Right renal cortex interstitium (tissue), 3 donors: ENCODE measurements at regions not wholly inside any gene's neighbourhood (a gene's known extent, or its start where the extent isn't known, plus 50 kb on each side); places are given as distances from the start of the nearest gene placed in this dataset.

ENCODE experiments used
- DNase-seq, 3 donors: peaks; one replicate each; pipeline ENCODE4 v3.0.0-alpha.2; 2013; ENCODE audit warnings: low read depth in 3 of 3, low spot score in 2 of 3

- peak in 2 of 3 donors; percentile 2 to 21 for DNase-seq
These were observed 255.9 kb downstream of the GABRG2 start for GRCh38 chr5:162323466-162323865.

DNA sequence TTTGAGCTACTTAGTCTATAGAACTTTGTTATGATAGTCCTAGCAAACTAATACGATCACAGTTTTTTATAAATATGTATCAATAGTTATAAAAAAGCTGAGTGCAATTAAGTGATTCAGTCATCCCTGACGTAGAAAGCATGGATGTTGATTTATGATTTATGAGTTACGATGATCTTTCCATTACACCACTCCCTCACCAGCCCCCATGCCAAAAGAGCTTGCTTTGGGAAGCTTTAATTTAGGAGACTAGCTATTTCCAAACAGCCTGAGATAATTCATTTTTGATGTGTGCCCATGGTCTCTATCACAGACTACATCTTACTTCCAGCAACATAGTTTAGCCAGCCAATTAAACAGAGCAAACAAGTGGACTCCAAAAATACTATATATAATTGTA lies 256.8 kb downstream of the GABRG2 start:
- no peak for DNase-seq

GRCh38 chr5:162325143-162325727 lies 257.7 kb downstream of the GABRG2 start:
- no peak for DNase-seq

- no peak for DNase-seq
These were observed 267.4 kb downstream of the GABRG2 start for GRCh38 chr5:162334944-162335343.

DNA sequence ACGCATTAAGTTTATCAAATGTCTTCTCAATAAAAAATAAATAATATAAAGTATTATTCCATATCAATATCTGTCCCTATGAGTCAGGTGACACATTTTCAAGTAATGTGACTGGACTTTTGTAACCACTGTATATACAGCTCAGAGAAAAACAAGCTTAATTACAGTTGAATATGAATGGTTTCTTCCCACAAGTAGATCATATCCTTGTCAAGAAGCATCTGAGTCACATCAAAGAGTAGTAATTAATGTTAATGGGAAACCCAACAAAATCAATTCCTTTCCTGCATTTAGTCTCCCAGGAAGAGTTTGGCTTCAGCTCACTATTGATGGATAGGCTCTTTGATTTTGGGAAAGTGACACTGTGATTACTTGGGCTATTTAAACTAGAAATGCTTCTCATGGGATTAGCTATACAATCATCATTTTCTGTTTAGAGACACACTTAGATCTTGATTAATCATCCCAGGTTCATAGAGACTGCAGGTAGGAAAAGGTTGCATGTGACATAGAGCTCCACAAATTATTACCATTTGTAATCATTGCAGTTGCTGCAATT lies 292.9 kb downstream of the GABRG2 start:
- DNase-seq, result no peak

DNA sequence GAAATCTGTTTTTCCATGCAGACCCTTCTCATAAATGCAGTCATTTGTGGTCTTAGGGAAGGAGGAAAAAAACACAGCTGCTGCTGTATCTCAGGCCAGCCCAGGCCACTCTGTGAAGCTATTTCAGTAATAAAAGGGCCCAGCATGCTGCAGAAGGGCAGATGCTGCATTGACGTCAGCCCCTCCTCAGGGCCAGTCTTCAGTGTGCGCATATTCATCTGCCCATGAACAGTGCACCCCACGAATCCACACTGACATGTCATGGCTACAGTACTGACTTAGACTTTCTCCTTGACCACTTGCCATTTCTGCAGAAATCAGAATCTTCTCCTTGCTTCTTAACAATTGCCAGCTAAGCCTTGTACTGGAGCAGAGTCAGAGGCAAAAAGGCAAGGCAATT lies 304.7 kb downstream of the GABRG2 start:
- no peak for DNase-seq

GRCh38 chr5:162377895-162378294 lies 310.3 kb downstream of the GABRG2 start:
- no peak for DNase-seq

DNA sequence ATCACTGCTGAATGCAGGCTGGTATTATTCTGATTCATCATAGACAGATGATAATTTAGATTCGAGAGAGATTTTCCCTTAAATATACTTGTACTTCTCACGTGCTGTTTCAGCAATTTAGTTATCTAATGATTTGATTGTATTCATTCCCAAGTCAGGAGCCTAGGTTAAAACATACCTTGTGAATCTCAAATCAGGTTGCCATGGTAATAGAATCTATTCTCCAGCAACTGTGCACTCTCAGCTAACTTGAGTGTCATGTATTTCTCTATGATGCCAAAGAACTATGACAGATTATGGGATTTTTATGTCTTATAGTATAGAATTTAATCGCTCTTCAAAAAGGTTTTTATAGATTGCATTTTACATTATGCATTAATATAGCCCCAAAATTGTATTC lies 315.3 kb downstream of the GABRG2 start:
- no peak for DNase-seq

- no peak for DNase-seq
These were observed 316.7 kb downstream of the GABRG2 start for GRCh38 chr5:162384225-162384624.

- no peak for DNase-seq
These were observed 324.3 kb downstream of the GABRG2 start for GRCh38 chr5:162391833-162392232.

DNA sequence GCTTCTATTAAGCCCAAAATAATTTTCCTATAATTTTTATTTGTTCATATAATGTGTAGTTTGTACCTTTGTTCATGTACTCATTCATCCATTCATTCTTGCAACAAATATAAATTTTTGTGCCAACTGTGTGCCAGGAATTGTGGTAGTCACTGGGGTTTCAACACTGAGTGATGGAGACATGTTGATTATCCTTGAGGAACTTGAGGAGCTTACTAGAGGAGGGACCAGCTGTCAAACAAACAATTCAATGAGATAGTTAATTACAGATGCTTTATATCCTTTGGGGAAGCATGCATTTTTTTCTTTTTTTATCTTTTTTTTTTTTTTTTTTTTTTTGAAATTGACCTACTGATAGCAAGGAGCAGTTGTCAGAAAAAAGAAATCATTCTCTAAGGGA lies 324.8 kb downstream of the GABRG2 start:
- no peak for DNase-seq

GRCh38 chr5:162393534-162393933 lies 326.0 kb downstream of the GABRG2 start:
- no peak for DNase-seq

GRCh38 chr5:162407614-162408013 lies 340.0 kb downstream of the GABRG2 start:
- DNase-seq, result no peak

DNA sequence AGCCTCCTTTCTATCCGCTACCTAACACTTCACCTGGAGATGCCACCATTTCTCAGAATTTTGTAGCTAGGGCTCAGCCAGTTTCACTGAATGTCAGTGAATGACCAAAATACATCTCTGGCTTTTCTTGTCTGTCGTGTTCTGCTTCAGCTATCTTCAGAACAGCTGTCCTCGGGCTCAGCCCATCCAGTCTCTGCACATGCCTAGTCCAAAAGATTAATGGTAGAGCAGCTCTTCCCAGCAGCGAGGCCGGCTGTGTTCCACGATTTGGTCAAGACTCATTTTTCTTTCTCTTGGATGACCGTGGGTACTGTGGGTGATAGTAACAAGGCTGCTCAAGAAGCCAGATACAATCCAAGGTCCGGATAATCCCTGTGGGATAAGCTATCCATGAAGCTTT lies 342.8 kb downstream of the GABRG2 start:
- no peak for DNase-seq

DNA sequence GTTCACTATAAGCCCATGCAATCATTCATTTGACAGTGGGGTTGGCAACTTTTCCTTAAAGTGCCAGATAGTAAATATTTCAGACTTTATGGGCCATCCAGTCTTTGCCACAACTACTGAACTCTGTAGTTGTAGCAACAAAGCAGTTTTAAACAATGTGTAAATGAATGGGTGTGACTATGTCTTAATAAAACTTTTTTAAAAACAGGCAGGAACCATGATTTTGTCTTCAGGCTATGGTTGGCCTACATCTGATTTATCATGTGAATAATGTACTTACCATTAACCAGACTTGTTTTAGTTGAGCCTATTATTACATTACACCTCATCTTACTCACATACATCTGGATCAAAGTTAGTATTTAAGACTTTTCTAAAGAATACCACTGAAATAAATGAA lies 361.6 kb downstream of the GABRG2 start:
- no peak for DNase-seq

- DNase-seq, result peak in 2 of 3 donors; percentile 13 to 20
These were observed 366.7 kb downstream of the GABRG2 start for GRCh38 chr5:162434281-162434680.

DNA sequence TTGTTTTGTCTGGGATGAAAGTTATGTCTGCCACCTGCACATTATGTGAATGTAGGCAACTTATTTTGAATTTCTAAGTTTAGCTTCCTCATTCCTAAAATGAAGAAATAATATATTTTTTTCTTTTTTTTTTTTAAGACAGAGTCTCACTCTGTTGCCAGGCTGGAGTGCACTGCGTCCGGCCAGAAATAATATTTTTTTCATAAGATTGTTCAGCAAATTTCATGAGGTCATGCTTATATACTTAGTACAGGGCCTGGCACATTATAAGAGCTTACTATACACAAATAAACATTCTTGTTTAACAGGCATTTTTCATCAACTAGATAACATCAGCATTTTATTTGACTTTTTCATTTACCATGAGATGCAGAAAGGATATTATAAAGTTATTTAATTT lies 368.5 kb downstream of the GABRG2 start:
- DNase-seq, result no peak

DNA sequence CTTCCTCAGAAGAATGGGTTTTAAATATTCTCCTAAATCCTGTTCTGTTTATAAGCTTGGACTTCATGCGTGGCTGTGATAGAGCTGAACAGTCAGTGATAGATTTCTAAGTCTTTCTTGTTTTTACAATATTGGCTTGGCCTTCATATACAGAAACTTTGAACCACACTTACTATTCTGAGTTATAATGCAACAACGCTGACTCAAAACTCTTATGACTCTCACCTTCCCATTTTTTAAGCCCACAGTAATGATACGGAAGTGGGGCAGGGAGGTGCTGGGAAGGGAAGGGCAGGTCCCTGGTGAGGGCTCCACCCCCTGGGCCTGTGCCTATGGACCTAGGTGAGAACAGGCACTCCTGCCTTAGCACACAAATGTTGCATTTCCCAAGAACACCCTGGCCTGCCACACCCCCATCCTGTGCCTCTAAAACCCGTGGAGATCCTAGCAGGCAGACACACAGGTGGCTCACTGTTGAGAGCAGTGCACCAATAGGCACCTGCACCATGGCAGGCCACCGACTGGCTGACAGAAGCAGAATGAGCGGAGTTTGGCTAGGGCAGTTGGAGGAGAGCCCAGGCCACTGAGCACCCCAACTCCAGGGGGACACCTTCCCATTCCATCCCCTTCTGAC lies 376.7 kb downstream of the GABRG2 start:
- DNase-seq, result no peak

GRCh38 chr5:162456086-162456485 lies 388.5 kb downstream of the GABRG2 start:
- DNase-seq, result peak in 1 of 3 donors; percentile 6

GRCh38 chr5:162466011-162466410 lies 398.4 kb downstream of the GABRG2 start:
- no peak for DNase-seq

DNA sequence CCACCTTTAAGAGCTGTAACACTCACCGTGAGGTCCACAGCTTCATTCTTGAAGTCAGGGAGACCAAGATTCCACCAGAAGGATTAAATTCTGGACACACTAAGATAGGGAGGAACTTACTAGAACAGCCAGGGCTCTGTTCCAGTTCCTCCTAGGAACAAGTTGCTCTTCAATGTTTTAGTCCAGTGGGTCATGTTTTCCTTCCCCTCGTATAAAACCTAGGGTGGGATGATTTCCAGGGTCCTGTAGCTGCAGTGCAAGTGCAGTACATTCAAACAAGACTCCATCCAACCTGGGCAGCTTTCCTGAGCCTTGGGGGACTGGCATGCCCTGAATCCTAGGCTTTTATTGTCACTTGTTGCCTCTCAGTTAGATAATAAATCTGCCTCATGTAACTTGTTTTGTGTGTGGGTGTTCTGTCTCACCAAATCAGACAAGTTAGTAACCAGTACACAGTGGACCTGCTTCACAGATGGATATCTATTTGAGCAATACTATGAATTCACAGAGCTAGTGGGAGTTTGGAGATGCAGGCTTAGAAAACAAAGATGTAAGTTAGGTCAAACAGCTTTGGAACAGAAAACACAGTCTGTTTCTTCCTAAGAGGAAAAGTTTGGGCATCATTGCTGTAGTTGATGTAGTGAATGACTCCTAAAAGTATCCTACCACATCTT lies 405.6 kb downstream of the GABRG2 start:
- no peak for DNase-seq

- DNase-seq, result peak in 1 of 3 donors; percentile 4
These were observed 406.7 kb downstream of the GABRG2 start for GRCh38 chr5:162474239-162474638.
